GM10266 (cell line): ENCODE measurements at regions not wholly inside any gene's neighbourhood (a gene's known extent, or its start where the extent isn't known, plus 50 kb on each side); places are given as distances from the start of the nearest gene placed in this dataset.

Experiments used
- DNase-seq: peaks from one replicate; pipeline ENCODE4 v3.0.0; 2012; ENCODE audit errors: extremely low spot score
- TF ChIP-seq, protein P1 (sequence below): IDR thresholded peaks from 2 replicates; pipeline ENCODE4 v1.5.1; 2012; ENCODE audit warnings: mild to moderate bottlenecking, low read depth; ENCODE audit not compliant: control insufficient read depth, insufficient read depth; ENCODE audit errors: missing control alignments

DNA sequence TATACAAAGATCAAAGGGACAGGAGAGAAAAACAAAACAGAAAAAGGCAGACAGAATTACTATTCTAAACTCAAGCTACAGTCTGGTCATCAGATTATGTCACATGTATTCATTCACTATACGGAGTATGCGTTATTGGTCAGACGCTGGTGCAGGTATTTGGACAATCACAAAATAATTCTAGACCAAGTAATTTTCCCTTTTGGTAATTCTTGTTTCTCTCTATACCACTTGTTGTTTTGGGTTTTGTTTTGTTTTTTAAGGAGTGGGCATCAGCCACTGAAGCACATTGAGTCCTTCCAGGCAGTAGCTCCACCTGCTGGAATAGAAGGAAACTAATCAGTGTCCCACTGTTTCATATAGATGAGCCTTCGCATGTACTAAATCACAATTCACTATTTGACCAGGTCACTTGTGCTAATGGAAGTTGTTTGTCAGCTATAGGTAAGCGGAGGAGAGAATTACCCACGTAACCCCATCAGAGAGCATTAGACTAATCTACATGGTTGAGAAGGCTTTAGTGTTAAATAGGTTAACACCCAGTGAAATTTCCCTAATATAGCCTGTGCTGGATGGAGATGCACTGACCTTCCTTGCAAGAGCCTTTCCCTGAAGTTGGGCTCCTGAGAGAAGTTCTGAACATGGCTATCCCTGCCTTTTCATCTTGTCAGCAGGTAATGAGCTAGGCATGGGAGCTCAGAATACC is 77.9 kb downstream of the TNFAIP3 start:
- peak; percentile 27 for DNase-seq

DNA sequence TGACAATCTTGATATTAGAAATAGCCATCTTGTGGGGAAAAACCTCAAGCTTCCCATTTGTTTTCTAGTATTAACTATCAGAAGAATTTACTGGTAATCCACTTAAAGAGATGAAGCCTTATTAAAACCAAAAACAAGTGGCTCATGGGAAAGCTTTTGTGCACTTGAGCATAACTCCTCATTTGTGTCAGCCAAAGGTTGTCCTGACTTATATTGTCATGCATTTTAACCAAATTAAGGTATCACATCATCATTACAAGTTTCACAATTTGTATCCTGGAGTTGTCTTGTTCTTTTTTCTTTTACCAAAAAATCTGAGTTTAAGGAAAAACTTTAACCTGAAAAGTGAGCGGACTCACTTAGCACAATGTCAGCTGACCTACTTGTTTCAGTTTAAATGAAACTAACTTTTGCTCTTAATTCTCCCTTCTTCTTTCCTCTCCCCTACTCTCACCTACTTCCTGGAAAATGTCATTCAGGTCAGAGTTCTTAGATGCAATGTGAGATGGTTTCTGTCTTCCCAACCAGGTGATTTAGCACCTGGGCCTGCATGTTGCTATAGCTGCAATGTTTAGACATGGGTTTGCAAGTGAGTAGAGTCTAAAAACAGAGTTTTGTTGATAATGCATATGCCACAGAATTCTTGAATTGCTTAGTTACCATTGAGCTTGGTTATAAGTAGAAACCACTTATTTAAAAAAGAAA is 82.8 kb downstream of the TNFAIP3 start:
- TF ChIP-seq, protein P1, sequence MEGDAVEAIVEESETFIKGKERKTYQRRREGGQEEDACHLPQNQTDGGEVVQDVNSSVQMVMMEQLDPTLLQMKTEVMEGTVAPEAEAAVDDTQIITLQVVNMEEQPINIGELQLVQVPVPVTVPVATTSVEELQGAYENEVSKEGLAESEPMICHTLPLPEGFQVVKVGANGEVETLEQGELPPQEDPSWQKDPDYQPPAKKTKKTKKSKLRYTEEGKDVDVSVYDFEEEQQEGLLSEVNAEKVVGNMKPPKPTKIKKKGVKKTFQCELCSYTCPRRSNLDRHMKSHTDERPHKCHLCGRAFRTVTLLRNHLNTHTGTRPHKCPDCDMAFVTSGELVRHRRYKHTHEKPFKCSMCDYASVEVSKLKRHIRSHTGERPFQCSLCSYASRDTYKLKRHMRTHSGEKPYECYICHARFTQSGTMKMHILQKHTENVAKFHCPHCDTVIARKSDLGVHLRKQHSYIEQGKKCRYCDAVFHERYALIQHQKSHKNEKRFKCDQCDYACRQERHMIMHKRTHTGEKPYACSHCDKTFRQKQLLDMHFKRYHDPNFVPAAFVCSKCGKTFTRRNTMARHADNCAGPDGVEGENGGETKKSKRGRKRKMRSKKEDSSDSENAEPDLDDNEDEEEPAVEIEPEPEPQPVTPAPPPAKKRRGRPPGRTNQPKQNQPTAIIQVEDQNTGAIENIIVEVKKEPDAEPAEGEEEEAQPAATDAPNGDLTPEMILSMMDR, result no peak

More for the DNA sequence above, 77.9 kb downstream of the TNFAIP3 start:
- TF ChIP-seq, protein P1, result peak; percentile 75

DNA sequence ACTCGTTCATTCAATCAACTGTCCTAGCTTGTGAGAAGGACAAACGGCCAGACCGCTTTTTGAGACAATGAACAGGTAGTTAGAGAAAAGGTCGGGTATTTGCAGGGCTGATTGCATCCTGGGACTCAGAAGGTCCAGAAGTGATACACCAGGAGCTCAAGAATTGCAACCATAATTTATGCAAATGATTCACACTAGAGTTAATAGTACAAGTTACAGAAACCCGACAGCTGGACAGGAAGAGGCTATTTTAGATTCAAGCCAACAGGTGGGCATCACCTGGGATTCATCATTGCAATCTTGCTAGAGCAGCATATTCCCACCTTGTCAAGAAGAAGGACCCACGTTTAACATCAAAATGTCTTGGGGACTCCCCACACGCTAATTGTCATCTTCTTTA is 83.5 kb downstream of the TNFAIP3 start:
- no peak for DNase-seq
- TF ChIP-seq, protein P1, result no peak

More for the DNA sequence above, 82.8 kb downstream of the TNFAIP3 start:
- DNase-seq, result no peak

DNA sequence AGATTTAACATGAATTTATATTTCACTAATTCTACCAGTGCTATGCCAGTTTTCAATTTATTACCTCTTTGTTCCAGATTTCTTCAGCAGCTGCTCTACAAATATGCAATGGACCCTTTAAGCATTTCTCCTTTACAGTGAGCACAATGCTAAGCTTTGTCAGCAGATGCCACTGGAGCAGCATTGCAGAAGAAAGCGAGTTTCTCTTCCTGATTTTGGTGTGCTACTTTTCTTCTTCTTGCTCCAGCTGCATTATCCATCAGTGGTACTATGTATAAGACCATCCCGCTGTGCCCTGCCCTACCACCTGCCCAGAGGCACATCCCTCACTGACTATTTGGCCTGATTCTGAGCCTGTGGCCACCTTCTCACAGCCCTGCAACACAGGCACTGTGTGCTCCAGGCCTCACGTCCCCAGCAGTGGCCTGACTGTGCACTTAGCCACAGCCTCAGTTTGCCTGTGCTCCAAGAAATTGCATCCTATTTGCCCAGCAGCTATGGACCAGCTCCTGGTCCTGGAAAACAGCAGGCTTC is 84.1 kb downstream of the TNFAIP3 start:
- TF ChIP-seq, protein P1, result peak; percentile 39
- DNase-seq, result no peak

DNA sequence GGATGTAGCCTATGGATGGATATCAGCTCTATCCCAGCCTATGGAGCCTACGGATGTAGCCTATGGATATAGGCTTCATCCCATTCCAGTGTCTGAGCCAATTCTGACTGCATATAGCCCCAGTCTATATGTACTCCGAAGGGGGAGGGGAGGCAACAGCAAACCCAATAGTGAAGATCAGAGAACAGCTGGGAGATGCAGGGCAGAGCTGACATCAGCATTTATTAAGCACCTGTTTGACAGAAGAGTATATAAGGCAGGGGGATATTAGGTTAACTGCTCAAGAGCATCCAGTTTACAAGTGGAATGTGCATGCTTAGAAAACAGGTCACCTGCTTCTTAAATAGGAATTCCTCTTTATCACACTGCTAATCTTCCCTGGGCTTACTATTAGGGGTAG is 85.2 kb downstream of the TNFAIP3 start:
- DNase-seq, result no peak
- TF ChIP-seq, protein P1, result no peak

DNA sequence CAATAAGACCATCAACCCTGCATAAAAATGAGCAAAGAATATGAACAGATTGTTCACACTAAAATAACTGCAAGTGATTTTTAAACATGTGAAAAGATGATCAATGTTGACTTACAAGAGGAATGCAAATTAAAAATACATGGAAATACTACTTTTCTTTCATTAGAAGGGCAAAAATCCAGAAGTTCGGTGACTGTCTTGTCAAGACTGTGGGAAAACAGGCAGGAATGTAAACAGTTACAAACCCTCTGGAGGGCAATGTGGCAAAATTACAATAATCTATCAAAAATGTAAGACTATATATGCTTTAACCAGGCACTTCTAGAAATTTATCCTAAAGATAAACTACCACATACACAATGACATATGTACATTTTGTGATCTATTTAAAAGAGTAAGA is 86.7 kb downstream of the TNFAIP3 start:
- TF ChIP-seq, protein P1, result no peak
- DNase-seq, result no peak

- TF ChIP-seq, protein P1, result no peak
- DNase-seq, result no peak
Observed at GRCh38 chr6:137954253-137954652, 87.2 kb downstream of the TNFAIP3 start.
